PC-9 (cell line): ENCODE measurements at regions not wholly inside any gene's neighbourhood (a gene's known extent, or its start where the extent isn't known, plus 50 kb on each side); places are given as distances from the start of the nearest gene placed in this dataset.

Experiments used
- CTCF ChIP-seq: fragments of 200-600 bp; sonication (generic); conservative IDR thresholded peaks from 2 replicates; pipeline ENCODE4 v1.6.1; 2017; ENCODE audit warnings: mixed run types, antibody characterized with exemption, mild to moderate bottlenecking, moderate library complexity
- EZH2 ChIP-seq: fragments of 200-600 bp; sonication (generic); IDR thresholded peaks from 2 replicates; pipeline ENCODE4 v1.8.0; 2017; ENCODE audit warnings: antibody characterized with exemption, low read depth

GRCh38 chr4:178881937-178882336, 1439.7 kb upstream of the AGA start:
- no peak for TF ChIP-seq CTCF
- TF ChIP-seq EZH2 = no peak
